ENCODE measurements at regions not wholly inside any gene's neighbourhood (a gene's known extent, or its start where the extent isn't known, plus 50 kb on each side); places are given as distances from the start of the nearest gene placed in this dataset.
"Not testable (repeated sequence)": the region's sequence is repeated elsewhere in the genome, so short reads cannot be mapped to it uniquely, and the experiment has no call there.

DNA sequence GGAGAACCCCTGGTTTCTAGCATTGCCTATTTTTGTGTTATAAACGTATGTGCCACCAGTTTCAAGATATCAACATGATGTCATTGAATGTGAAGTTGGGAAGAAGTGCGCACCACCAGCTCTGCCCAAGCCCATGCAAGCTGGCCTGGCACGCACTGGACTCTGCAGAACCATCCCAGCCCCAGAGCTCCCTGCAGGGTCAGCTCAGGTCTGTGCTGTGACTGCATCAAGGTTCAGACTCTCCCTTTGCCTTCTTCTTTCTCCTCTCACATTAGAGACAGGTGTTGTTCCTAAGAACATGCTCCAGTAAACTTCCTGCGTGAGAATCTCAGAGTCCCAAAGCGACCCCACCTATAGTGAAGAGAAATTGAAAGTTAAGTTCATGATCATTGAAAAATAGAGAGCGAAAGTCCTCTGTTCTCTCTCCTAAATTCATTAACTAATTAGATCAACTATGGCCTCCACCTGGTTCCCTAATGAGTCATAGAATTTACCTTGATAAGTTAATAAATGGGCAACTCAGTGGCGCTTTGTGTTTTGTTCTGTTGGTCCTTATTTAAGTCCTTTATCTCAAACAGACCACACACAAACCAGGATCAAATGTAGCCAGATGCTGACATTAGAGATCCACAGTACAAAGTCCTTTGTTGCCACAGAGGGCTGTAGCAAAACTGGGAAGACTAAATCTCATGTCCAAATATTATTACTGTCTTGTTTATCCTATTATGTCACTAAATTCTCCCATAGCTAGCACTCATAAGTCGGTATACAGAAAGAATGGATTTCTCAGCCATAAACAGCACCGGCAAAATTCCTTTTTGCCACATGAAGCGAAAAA is 432.3 kb downstream of the STK39 start:
- H3K9me3 Mint-ChIP-seq = no peaks in the 10 kb centered on the region
- ChIA-PET CTCF (no interaction called here), POLR2A (no interaction called here)
- DNase-seq = no peak
- H3K4me1 Mint-ChIP-seq (ENCODE audit: low read depth) = no peaks in the 10 kb centered on the region
- H3K27me3 Mint-ChIP-seq = peaks cover 6% of the 10 kb centered on the region
- H3K4me3 Mint-ChIP-seq = no peak overlapping the region
- intact Hi-C loops (cut with micrococcal nuclease) = no loop called here
- H3K27ac Mint-ChIP-seq = no peak overlapping the region
- no peaks in the 10 kb centered on the region for H3K36me3 Mint-ChIP-seq

DNA sequence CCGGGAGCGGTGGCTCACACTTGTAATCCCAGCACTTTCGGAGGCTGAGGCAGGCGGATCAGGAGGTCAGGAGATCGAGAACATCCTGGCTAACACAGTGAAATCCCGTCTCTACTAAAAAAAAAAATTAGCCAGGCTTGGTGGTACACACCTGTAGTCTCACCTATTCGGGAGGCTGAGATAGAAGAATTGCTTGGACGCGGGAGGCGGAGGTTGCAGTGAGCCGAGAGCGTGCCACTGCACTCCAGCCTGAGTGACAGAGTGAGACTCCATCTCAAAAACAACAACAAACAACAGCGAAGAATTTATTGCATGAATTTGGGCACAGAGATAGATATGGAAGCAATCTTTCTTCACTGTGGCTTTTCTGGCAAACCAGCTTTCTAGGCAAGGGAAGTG is 432.9 kb downstream of the STK39 start:
- CTCF ChIA-PET; H3K9me3 Mint-ChIP-seq; H3K4me1 Mint-ChIP-seq (ENCODE audit: low read depth); H3K27me3 Mint-ChIP-seq; intact Hi-C loops (cut with micrococcal nuclease); H3K27ac Mint-ChIP-seq; POLR2A ChIA-PET; H3K4me3 Mint-ChIP-seq; DNase-seq; H3K36me3 Mint-ChIP-seq: not testable (repeated sequence)

- H3K9me3 Mint-ChIP-seq; H3K27ac Mint-ChIP-seq; H3K4me1 Mint-ChIP-seq (ENCODE audit: low read depth); CTCF ChIA-PET; intact Hi-C loops (cut with micrococcal nuclease); POLR2A ChIA-PET; H3K4me3 Mint-ChIP-seq; H3K36me3 Mint-ChIP-seq; H3K27me3 Mint-ChIP-seq; DNase-seq: not testable (repeated sequence)
Observed at GRCh38 chr2:167809799-167810198, 437.6 kb downstream of the STK39 start.

- H3K4me3 Mint-ChIP-seq = no peak overlapping the region
- POLR2A ChIA-PET = no interaction called here
- H3K27ac Mint-ChIP-seq = no peak overlapping the region
- no peaks in the 10 kb centered on the region for H3K4me1 Mint-ChIP-seq (ENCODE audit: low read depth)
- CTCF ChIA-PET = no interaction called here
- H3K9me3 Mint-ChIP-seq = peaks cover 5% of the 10 kb centered on the region
- intact Hi-C loops (cut with micrococcal nuclease) = no loop called here
- no peaks in the 10 kb centered on the region for H3K36me3 Mint-ChIP-seq
- no peaks in the 10 kb centered on the region for H3K27me3 Mint-ChIP-seq
- DNase-seq = no peak
Observed at GRCh38 chr2:167803449-167803988, 443.9 kb downstream of the STK39 start.

DNA sequence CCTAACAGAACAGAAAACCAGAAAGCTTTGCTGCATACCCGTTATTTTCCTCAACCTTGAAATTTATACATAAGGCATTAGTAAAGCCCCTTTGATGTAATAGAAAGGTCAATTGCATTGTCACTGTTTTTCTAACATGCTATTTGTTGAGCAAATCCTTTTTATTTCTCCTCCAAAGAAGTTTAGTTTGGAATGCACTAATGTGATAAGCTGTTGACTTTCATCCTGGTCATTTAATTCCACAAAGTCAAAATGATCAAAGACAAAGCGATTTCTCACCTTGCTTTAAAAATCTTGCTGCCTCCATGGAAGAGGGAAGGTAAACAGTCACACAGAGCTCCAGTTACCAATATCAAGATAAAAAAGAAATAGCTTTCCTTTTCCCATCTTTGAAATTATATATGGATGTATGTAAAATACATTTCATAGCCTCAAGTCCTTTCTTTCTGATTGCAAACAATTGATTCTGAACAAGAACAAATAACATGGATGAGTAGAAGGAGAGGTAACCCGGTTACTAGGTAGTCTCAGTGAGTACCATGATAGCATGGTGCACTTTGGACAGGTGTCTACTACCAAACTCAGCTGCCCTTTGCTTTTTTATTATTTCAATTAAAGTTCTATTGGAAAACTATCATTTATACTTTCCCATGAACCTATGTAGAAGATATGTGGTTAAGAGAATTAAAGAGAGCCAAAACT is 452.7 kb downstream of the STK39 start:
- Mint-ChIP-seq H3K9me3 (no peaks in the 10 kb centered on the region), H3K27me3 (peaks cover 3% of the 10 kb centered on the region), H3K4me3 (no peak overlapping the region), H3K36me3 (no peaks in the 10 kb centered on the region), H3K4me1 (ENCODE audit: low read depth) (no peaks in the 10 kb centered on the region), H3K27ac (no peak overlapping the region)
- ChIA-PET CTCF (no interaction called here), POLR2A (no interaction called here)
- intact Hi-C loops (cut with micrococcal nuclease) = no loop called here
- no peak for DNase-seq

DNA sequence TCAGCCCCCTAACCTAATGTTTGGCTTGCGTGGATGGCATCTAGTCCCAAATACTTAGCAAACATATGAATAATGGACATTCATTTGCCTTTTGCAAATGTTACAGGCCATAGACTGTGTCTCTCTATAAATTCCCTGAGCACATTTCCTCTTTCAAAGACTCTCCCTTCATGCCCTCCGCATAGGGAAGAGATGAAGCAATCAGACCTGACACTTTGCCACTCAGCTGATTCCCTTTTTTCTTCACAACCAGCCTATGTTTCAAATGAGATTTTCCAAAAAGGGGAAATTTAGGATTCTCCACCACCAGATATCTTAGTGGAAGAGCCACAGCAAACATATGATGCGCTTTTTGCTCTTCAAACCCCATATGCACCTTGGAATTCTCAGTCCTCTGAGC is 453.7 kb downstream of the STK39 start:
- H3K9me3 Mint-ChIP-seq = no peaks in the 10 kb centered on the region
- DNase-seq = no peak
- peaks cover 3% of the 10 kb centered on the region for H3K27me3 Mint-ChIP-seq
- H3K4me1 Mint-ChIP-seq (ENCODE audit: low read depth) = no peaks in the 10 kb centered on the region
- H3K36me3 Mint-ChIP-seq = no peaks in the 10 kb centered on the region
- CTCF ChIA-PET = no interaction called here
- POLR2A ChIA-PET = no interaction called here
- no peak overlapping the region for H3K4me3 Mint-ChIP-seq
- intact Hi-C loops (cut with micrococcal nuclease) = no loop called here
- no peak overlapping the region for H3K27ac Mint-ChIP-seq

DNA sequence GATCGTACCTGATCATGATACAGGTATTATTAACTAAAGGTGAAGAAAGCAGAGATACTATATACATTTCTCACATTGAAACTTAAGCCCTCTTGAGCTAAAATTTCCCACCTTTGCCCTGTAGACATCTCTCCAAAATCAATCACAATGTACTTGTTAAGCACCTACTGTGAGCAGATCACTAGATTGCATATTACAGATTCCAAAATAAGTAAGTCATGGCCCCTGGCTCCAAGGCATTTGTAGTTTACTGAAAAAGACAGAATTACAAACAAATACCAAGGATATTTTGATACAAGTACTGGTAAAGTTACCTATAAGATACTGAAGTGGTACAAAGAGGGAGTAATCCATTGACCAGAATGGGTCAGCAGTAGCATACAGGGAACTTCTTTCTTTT is 455.3 kb downstream of the STK39 start:
- Mint-ChIP-seq H3K4me3 (no peak overlapping the region), H3K27me3 (peaks cover 3% of the 10 kb centered on the region), H3K27ac (no peak overlapping the region), H3K9me3 (no peaks in the 10 kb centered on the region), H3K36me3 (no peaks in the 10 kb centered on the region), H3K4me1 (ENCODE audit: low read depth) (no peaks in the 10 kb centered on the region)
- intact Hi-C loops (cut with micrococcal nuclease) = no loop called here
- no peak for DNase-seq
- ChIA-PET CTCF (no interaction called here), POLR2A (no interaction called here)

DNA sequence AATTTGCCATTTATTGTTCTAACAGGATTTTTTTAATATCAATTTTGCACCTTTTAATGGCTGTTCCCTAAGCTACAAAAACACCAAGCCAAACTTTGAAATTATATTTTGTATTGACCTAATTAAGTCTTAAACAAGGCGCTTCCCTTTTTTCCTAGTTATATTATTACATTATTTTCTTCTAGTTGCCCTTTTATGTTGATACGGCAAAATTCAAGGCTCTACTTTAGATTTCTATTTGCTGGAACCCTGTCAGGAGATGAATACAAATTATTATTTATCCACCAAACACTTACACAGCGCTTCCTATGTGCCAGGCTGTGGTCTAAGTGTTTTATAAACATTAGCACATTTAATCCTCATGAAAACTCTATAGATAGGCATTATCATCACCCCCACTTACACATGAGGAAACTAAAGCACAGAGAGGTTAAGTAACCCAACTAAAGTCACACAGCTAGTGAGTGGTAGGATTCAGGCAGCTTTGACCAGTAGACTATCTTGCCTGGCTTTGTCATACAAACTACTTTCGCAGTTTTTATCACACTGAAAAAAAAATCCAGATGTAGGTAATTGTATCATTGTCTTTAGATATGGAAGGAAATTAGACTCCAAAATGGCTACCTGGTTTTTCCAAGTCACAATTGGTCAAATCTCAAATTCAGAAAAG is 456.5 kb downstream of the STK39 start:
- POLR2A ChIA-PET = no interaction called here
- CTCF ChIA-PET = no interaction called here
- Mint-ChIP-seq H3K9me3 (no peaks in the 10 kb centered on the region), H3K4me3 (no peak overlapping the region), H3K27me3 (peaks cover 3% of the 10 kb centered on the region), H3K27ac (no peak overlapping the region), H3K36me3 (no peaks in the 10 kb centered on the region), H3K4me1 (ENCODE audit: low read depth) (no peaks in the 10 kb centered on the region)
- intact Hi-C loops (cut with micrococcal nuclease) = no loop called here
- no peak for DNase-seq

GRCh38 chr2:167790189-167790588 is 457.2 kb downstream of the STK39 start:
- ChIA-PET POLR2A (no interaction called here), CTCF (no interaction called here)
- no peaks in the 10 kb centered on the region for H3K9me3 Mint-ChIP-seq
- no peak overlapping the region for H3K4me3 Mint-ChIP-seq
- H3K27ac Mint-ChIP-seq = no peak overlapping the region
- intact Hi-C loops (cut with micrococcal nuclease) = no loop called here
- no peaks in the 10 kb centered on the region for H3K36me3 Mint-ChIP-seq
- peaks cover 3% of the 10 kb centered on the region for H3K27me3 Mint-ChIP-seq
- H3K4me1 Mint-ChIP-seq (ENCODE audit: low read depth) = no peaks in the 10 kb centered on the region
- DNase-seq = no peak

GRCh38 chr2:167787562-167787961 is 459.8 kb downstream of the STK39 start:
- H3K4me1 Mint-ChIP-seq (ENCODE audit: low read depth) = no peaks in the 10 kb centered on the region
- CTCF ChIA-PET = no interaction called here

GRCh38 chr2:167787021-167787420 is 460.4 kb downstream of the STK39 start:
- ChIA-PET CTCF (no interaction called here), POLR2A (no interaction called here)
- Mint-ChIP-seq H3K27ac (no peak overlapping the region), H3K9me3 (no peaks in the 10 kb centered on the region), H3K4me1 (ENCODE audit: low read depth) (no peaks in the 10 kb centered on the region), H3K36me3 (no peaks in the 10 kb centered on the region), H3K4me3 (no peak overlapping the region), H3K27me3 (peaks cover 3% of the 10 kb centered on the region)
- intact Hi-C loops (cut with micrococcal nuclease) = no loop called here
- no peak for DNase-seq

More at GRCh38 chr2:167787562-167787961, 459.8 kb downstream of the STK39 start:
- no peaks in the 10 kb centered on the region for H3K9me3 Mint-ChIP-seq
- intact Hi-C loops (cut with micrococcal nuclease) = no loop called here
- no peak overlapping the region for H3K27ac Mint-ChIP-seq
- DNase-seq = no peak
- POLR2A ChIA-PET = no interaction called here
- H3K4me3 Mint-ChIP-seq = no peak overlapping the region
- peaks cover 3% of the 10 kb centered on the region for H3K27me3 Mint-ChIP-seq
- H3K36me3 Mint-ChIP-seq = no peaks in the 10 kb centered on the region

- no peak for DNase-seq
- Mint-ChIP-seq H3K27ac (no peak overlapping the region), H3K9me3 (no peaks in the 10 kb centered on the region), H3K27me3 (peaks cover 3% of the 10 kb centered on the region), H3K36me3 (no peaks in the 10 kb centered on the region), H3K4me1 (ENCODE audit: low read depth) (no peaks in the 10 kb centered on the region), H3K4me3 (no peak overlapping the region)
- intact Hi-C loops (cut with micrococcal nuclease) = no loop called here
- POLR2A ChIA-PET = no interaction called here
- CTCF ChIA-PET = no interaction called here
Observed at GRCh38 chr2:167785606-167786216, 461.7 kb downstream of the STK39 start.

Measured in activated CD4-positive, alpha-beta memory T cell treated with anti-CD3 and anti-CD28 coated beads for 36 hours (primary cell).